ENCODE measurements at regions not wholly inside any gene's neighbourhood (a gene's known extent, or its start where the extent isn't known, plus 50 kb on each side); places are given as distances from the start of the nearest gene placed in this dataset.

GRCh38 chr2:81225756-81226155, 921.2 kb upstream of the LRRTM1 start:
- DNase-seq (ENCODE audit: low read depth) = no peak

- DNase-seq (ENCODE audit: low read depth) = no peak
Measured at GRCh38 chr2:81213598-81213997, 909.0 kb upstream of the LRRTM1 start.

GRCh38 chr2:81206216-81206615, 901.7 kb upstream of the LRRTM1 start:
- no peak for DNase-seq (ENCODE audit: low read depth)

- DNase-seq (ENCODE audit: low read depth) = no peak
Measured at GRCh38 chr2:81196933-81197628, 892.5 kb upstream of the LRRTM1 start.

GRCh38 chr2:81196383-81196851, 891.9 kb upstream of the LRRTM1 start:
- no peak for DNase-seq (ENCODE audit: low read depth)

- DNase-seq (ENCODE audit: low read depth) = no peak
Measured at GRCh38 chr2:81195774-81196382, 891.3 kb upstream of the LRRTM1 start.

- DNase-seq (ENCODE audit: low read depth) = no peak
Measured at GRCh38 chr2:81195017-81195773, 890.6 kb upstream of the LRRTM1 start.

- DNase-seq (ENCODE audit: low read depth) = no peak
Measured at GRCh38 chr2:81194581-81194980, 890.0 kb upstream of the LRRTM1 start.

- DNase-seq (ENCODE audit: low read depth) = no peak
Measured at GRCh38 chr2:81194176-81194575, 889.6 kb upstream of the LRRTM1 start.

GRCh38 chr2:81181845-81182244, 877.3 kb upstream of the LRRTM1 start:
- DNase-seq (ENCODE audit: low read depth) = no peak

- no peak for DNase-seq (ENCODE audit: low read depth)
Measured at GRCh38 chr2:81171447-81171846, 866.9 kb upstream of the LRRTM1 start.

GRCh38 chr2:81163583-81163982, 859.0 kb upstream of the LRRTM1 start:
- no peak for DNase-seq (ENCODE audit: low read depth)

GRCh38 chr2:81158505-81158904, 854.0 kb upstream of the LRRTM1 start:
- no peak for DNase-seq (ENCODE audit: low read depth)

- no peak for DNase-seq (ENCODE audit: low read depth)
Measured at GRCh38 chr2:81148323-81148722, 843.8 kb upstream of the LRRTM1 start.

GRCh38 chr2:81136296-81136695, 831.7 kb upstream of the LRRTM1 start:
- no peak for DNase-seq (ENCODE audit: low read depth)

- DNase-seq (ENCODE audit: low read depth) = no peak
Measured at GRCh38 chr2:81097361-81097760, 792.8 kb upstream of the LRRTM1 start.

- no peak for DNase-seq (ENCODE audit: low read depth)
Measured at GRCh38 chr2:81093031-81093430, 788.5 kb upstream of the LRRTM1 start.

- no peak for DNase-seq (ENCODE audit: low read depth)
Measured at GRCh38 chr2:81087646-81088045, 783.1 kb upstream of the LRRTM1 start.

- no peak for DNase-seq (ENCODE audit: low read depth)
Measured at GRCh38 chr2:81084101-81084500, 779.5 kb upstream of the LRRTM1 start.

GRCh38 chr2:81078631-81079030, 774.1 kb upstream of the LRRTM1 start:
- no peak for DNase-seq (ENCODE audit: low read depth)

- no peak for DNase-seq (ENCODE audit: low read depth)
Measured at GRCh38 chr2:81078102-81078501, 773.5 kb upstream of the LRRTM1 start.

GRCh38 chr2:81077396-81077795, 772.8 kb upstream of the LRRTM1 start:
- DNase-seq (ENCODE audit: low read depth) = no peak

GRCh38 chr2:81073412-81073811, 768.9 kb upstream of the LRRTM1 start:
- no peak for DNase-seq (ENCODE audit: low read depth)

Data from amniotic epithelial cell (primary cell).